GM21619 (cell line): ENCODE measurements at regions not wholly inside any gene's neighbourhood (a gene's known extent, or its start where the extent isn't known, plus 50 kb on each side); places are given as distances from the start of the nearest gene placed in this dataset.
"Not testable (repeated sequence)": the region's sequence is repeated elsewhere in the genome, so short reads cannot be mapped to it uniquely, and the experiment has no call there.

Experiments used
- ATAC-seq: cut with Tn5 transposase; IDR thresholded peaks from one replicate; pipeline ENCODE4 v1.9.1; 2021; ENCODE audit not compliant: unreplicated experiment

DNA sequence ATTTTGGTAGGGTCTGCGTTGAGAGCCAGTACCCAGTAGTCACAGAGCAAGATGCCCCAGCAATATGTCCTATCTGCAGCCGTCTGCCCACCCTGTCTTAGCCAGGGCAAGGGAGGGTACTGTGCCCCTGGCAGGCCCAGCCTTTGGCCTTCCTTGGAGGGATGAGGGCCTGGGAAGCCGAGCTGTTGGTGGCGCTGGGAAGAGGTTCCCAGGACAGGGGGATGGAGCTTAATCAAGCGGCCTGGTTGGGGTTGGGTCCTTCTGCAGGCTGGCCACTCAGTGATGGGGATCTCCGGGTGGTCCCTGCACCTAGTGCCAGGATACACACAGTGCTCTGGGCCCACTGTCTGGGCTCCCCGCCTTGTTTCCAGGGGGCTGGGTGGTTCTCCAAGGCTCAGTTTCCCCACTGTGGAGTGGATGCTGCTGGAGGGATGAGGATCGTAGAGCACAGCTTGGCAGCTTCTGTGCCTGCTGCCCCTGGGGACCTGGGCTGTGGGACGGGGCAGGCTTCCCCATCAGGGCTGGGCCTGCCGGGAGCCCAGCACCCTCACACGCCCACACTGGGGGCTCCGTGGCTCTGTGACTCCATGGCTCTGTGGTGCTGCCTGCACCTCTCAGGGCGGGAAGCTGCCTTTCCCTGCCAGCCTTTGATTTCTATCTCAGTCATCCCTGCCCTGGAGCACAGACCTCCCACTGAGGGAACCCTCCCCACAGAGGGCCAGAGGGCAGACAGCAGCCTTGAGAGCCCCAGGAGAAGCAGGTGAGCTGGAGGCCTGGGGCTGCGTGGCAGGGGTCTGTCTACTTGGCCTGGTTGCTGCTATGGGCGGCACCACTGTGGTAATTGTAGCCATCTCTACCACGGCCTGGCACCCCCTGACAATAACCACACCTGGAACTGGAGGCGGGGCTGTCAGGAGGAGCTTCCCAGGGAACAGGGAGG lies 357.0 kb downstream of the TMEM121 start:
- ATAC-seq: no peak

DNA sequence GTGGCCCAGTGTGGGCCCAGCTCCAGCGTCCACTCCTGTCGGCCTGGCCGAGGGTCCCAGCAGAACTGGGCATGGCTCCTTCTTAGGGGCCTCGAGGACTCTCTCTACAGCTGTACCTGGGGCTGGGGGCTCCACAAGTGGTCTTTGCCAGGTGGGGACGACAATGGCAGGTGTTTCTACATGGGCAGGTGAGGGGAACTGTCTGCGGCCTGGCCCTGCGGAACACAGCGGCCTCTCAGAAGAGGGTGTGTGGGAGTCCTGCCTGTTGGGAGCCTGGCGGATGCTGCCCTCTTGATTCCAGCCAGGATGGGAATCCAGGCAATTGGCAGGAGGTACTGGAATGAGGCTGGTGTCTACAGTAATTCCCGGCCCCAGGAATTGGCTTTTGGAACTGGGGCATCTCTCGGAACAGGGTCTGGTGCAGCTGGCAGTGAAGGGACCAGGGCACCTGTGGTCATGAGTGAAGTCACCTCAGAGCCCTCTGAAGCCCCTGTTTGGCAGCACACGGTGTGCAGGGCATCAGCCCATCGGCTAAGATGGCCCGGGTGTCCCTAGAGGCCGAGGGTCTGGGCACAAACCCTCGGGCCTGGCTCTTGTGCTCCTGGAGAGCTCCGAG lies 357.9 kb downstream of the TMEM121 start:
- ATAC-seq: not testable (repeated sequence)

DNA sequence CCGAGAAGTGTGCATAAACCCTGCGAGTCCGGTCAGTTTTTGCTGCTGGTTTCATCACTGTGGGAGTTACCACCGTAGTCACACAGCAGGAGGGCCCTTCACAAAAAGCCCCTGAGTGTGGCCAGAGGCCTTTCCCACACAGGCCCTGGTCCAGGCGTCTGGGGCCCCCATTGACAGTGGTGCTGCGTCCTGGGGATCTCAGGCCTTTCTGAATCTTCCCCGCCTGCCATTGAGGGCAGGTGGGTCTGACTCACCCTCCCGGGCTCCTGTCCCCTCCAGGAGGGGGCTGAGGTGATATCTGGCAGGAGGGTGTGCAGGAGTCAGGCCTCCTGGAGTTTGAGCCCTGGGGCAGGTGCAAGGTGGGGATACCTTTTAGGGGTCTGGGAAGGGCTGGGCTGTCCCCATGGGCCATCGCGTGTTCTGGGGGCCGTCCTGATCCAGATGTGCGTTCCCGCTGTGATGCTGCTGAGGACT lies 358.5 kb downstream of the TMEM121 start:
- no peak for ATAC-seq

DNA sequence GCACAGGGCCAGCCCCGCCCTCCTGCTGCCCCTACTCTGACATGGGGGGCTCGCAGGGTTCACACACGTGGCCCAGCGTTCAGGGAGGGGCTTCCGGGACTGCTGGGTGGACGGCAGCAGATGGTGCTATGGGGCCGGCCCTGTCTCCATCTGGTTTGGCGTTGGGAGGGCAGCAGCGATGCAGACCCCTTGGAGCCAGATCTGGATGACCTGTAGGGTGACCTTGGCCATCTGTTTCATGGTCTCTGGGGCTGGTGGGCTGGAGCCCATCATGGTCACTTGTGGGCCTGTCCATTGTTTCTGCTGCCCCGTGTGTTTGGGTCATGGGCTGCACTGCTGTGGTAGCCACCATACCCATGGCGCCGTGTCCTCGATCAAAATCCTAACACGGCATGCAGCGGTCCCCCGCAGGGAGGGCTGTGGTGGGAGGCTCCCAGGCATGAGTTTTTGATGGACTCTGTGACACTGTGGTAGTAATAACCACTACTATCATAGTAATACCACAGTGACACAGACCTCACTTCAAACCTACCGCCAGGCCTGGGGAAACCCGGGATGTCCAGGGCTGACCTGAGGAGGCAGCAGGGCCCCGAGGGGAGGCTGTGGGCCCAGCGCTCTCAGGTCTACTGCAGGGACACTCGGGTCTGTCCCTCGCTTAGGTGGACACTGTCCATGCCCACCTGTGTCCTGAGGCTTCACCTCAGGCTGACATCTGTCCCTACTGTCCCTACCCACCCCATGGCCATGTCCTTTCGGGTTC lies 359.4 kb downstream of the TMEM121 start:
- ATAC-seq: no peak

DNA sequence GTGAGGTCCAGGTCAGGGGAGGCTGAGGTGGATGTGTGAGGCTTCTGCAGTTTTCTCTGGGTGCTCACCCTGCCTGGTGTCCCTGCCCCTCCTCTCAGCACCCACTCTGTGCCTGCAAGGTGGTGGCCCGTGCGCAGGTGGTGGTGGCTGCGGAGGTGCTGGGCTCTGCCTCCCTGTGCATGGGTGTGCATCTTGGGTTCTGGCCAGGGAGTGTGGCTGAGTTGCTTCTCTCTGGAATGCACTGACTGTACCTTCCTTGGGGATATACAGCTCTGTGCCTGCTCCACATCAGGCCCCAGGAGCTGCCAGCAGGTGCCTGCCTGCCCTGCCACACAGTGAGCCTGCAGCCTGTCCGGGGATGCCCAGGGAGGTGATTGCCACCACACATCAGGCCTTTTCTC lies 360.4 kb downstream of the TMEM121 start:
- ATAC-seq: not testable (repeated sequence)

DNA sequence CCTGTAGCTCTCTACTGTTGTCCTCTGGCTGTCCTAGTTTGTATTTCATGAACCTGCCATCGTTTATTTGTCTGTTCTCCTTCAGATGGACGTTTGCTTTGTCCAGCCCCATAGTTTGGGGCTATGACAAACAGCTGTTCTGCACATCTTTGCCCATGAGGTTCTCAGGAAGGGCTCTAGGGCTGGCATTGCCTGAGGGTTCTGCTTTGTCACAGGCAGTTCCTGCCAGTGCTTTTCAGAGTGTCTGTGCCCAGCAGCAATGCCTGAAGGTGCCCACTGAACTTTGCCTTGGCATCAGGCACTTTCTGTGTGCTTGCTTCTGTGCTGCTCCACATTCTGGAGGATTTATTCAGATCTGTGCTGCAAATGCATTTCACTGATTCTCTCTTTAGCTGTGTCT lies 361.3 kb downstream of the TMEM121 start:
- ATAC-seq: no peak

DNA sequence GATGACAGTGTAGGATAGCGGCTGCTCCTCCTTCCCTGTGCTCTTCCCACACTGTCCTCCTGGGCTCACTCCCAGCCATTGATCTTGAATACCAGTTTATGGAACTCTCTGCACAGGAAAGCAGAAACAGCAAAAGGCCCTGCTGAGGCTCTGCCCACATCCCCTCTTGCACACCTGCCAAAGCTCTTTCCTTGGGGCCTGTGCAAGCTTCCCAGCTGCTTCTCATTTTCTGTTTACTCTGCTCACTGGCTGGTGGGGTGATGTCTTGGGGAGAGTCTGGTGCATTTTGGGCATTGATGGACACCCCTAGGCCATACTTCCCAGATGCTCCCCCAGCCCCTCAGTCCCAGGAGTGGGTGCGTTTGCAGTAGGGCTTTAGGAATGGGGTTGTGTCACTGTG lies 361.8 kb downstream of the TMEM121 start:
- ATAC-seq: no peak

DNA sequence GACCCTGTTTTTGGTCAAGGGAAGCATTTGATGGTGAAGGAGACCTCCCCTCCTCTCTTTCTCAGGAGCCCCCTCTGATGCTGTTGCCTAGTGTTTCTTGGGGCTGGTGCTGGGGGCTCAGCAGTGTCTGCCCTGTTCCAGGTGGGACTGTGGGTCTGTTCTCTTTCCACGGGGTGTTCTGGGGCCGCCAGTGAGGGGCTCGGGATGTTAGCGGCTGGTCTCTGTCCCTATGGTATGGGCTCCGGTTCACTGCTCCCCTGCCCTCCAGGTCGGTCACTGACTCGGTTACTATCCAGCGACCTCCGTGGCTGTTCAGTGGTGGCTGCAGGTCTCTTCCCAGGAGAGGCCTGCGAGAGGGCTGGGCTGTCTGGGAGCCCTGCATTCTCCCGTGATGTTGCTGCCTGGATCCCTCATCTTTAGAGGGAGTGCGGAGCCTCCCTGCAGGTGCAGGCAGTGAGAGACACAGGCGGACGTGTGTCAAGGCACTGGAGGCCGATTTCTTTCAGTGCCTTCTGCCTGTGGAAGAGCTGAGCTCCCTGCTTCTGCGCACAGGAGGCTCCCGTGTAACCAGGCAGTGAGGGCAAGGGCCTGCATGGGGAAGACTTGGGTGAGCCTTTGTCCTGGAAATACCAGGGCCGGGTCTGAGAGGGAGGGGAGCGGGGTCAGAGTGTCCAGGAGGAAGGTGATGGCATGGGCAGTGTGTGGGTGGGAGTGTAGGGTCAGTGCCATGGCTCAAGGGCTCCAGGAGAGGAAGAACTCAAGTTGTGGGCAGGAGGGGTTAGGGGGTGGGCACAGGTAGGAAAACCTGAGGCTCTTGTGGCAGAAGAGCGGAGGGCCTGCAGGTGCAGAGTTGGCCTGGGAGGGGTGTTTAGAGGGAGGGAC lies 362.6 kb downstream of the TMEM121 start:
- ATAC-seq: no peak

DNA sequence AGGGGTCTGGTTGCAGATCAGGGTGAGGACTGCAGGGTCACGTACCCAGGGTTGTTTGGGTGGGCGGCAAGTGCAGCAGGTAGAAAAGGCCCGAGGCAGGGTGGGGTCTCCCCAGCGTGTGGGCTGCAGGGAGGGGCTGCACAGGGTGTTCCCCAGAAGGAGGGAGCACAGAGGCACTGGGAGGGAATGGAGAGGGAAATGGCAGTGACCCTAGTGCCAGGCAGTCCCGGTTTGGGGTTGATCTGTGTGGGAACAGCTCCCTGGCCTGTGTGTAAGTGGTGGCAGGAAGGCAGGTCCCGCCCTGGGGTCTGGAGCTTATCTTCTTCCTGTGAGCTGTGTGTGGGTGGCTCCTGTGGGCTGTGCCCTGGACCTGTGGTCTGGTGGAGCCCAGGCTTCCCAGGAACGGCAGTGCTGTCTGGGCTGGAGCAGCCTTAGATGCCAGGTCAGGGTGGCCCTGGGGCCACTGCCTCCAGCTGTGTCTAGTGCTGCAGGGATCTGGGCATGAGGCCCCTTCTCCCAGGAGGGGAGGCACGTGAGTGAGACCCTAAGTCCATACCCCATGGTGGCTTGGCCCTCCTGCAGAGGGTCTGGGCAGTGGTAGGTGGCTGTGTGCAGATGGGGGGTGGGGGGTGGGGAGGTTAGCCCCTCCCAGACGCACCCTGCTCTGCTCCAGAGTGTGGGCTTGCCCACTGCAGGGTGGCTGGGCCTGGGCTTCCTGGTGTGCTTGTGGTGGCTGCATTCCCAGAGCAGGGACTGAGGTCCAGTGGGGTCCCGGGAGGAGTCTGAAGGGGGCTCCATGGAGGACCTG lies 363.5 kb downstream of the TMEM121 start:
- no peak for ATAC-seq

DNA sequence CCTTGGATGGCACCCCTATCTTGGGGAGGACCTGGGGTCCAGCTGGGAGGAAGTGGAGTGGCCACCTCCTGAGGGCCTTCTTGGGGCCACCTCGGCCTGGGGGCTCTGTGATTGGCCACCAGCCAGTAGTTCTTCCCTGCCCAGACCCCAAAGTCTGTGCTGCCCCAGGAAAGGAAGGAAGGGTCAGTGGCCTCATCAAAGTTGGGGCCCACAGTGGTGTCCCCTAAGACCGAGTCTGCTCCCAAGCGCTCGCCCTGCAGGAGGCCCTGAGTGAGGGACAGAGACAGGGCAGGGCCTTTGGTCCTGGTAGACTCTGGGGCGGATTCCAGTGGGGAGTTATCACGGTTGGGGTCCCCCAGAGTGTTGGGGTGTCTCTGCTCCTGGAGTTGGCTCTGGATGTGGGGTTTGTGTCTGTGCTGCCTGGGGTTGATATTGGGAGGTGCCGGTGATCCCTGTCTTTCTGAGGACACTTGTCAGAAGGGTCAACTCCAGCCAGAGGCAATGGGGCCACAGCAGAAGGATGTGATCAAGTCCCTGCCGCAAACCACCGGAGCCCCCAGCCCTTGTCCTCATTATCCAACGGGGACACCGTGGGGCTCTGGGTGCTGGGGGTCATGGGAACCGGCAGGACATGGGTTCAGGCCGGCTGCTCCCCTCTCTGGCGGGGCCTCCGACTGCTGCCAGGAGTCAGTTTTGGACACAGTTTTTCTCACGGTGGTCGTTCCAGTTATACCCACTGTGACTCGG lies 364.3 kb downstream of the TMEM121 start:
- no peak for ATAC-seq

DNA sequence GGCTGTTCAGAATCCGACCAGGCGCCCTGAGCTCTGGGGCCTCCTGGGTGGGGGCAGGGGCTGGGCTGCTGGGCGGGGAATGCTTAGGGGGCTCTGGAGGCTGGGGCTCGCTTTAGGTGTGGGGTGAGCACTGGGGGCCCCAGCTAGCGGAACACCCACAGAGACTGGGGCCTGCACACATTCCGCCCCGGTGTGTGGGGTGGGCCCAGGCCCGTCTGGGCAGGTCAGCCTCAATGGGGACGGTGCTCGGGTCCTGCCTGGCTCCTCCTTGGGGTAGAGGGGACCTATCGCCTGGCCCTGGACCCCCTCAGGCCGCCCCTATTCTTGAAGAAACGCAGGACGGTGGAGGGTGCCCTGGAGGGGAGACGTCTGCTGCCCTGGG lies 364.8 kb downstream of the TMEM121 start:
- no peak for ATAC-seq

DNA sequence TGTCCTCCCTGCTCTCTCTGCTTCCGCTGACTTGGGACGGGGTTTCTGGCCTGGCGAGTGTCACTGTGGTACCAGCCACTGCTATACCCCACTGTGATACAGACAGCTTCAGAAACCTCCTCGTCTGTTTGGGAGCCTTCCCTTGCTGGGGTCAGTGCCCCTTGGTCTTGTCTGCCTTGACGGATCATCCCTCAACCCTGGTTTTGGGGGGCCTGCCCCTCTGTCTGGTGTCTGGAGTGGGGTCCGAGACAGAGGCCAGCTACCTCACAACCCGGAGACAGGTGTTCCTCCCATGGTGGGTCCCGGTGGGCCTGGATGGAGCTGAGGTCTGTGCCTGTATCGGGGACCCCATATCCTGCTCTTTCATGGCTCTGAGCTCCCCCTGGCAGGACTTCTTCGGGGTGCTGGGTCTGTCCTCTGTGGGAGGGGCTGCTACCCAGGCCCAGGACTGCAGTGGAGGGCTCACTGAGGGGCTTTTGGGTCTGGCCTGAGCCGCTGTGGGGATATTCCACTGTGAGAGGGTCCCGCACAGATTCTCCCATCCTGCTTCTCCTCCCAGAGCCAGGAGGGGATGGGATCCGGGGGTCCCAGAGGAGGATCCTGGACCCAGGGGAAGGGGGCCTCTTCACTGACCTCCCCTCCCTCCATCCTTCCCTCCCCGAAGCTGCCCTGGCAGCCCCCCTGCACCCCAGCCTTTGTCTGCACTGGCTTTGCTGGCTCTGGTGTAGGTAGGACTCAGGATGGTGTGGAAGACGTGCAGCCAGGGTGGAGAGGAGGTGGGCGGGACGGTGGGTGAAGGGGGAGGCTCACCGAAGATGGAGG lies 365.5 kb downstream of the TMEM121 start:
- ATAC-seq: no peak

DNA sequence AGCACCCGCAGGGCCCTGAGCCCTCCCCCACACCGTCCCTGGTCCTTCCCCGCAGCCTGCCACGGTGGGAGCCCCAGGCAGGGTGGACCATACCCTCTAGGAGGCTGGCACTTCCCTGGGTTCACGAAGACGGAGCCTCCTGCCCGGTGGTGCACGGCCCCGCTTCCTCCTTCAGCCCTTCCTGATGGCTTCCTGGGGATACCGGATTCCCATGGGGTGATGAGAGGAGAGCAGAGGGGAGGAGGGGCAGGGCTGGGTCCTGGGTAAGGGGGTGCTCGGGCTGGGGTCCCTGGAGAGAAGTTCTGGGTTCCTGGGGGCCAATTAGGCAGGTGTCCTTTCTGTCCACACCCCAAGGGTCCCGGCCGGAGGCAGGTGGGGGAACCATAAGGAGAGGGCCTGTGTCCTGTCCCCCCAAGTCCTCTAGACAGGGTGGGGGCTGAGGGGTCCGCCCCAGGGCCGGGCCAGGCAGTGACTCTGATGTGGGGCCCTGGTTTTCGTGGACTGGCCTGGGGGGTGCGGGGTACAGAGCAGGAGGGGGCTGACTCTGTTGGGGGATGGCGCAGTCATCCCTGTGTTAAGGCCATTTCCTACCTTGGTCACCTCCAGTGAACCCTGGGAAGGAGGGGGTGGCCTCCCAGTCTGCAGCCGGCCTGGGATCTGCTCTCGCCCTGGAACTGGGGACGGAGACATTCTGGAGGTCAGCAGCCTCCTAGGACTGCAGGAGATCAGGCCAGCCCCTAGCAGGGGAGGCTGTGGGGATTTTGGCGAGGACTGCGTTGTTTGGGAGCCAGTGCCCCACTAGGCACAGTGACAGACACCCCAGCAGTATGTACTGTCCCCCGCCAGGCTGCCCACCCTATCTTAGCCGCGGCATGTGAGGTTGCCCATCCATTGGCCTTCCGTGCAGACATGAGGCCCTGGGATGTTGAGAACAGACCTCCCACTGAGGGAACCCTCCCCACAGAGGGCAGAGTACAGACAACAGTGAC lies 366.4 kb downstream of the TMEM121 start:
- ATAC-seq: not testable (repeated sequence)

DNA sequence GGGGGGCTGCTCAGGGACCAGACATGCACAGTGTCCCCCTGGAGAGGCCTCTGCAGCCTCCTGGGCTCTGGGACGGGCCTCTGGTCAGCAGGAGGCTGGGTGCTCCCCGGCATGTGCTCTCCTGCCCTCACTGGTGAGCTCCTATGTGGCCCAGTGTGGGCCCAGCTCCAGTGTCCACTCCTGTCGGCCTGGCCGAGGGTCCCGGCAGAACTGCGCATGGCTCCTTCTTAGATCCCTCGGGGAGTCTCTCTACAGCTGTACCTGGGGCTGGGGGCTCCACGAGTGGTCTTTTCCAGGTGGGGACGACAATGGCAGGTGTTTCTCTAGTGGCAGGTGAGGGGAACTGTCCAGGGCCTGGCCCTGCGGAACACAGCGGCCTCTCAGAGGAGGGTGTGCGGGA lies 367.3 kb downstream of the TMEM121 start:
- ATAC-seq: not testable (repeated sequence)

DNA sequence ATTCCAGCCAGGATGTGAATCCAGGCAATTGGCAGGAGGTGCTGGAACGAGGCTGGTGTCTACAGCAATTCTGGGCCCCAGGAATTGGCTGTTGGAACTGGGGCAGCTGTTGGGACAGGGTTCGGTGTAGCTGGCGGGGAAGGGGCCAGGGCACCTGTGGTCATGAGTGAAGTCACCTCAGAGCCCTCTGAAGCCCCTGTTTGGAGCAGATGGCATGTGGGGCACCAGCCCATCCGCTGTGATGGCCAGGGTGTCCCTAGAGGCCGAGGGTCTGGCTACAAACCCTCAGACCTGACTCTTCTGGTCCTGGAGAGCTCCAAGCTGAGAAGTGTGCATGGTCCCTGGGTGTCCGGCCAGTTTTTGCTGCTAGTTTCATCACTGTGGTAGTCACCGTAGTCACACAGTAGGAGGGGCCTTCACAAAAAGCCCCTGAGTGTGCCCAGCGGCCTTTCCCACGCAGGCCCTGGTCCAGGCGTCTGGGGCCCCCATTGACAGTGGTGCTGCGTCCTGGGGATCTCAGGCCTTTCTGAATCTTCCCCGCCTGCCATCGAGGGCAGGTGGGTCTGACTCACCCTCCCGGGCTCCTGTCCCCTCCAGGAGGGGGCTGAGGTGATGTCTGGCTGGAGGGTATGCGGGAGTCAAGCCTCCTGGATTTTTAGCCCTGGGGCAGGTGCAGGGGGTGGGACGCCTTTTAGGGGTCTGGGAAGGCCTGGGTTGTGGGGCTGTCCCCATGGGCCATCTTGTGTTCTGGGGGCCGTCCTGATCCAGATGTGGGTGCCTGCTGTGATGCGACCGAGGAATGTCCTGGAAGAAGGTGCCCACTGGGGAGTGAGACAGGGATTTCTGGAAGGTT lies 368.0 kb downstream of the TMEM121 start:
- ATAC-seq: no peak
